GM18870 (cell line): ENCODE measurements at regions not wholly inside any gene's neighbourhood (a gene's known extent, or its start where the extent isn't known, plus 50 kb on each side); places are given as distances from the start of the nearest gene placed in this dataset.
"Not testable (repeated sequence)": the region's sequence is repeated elsewhere in the genome, so short reads cannot be mapped to it uniquely, and the experiment has no call there.

Experiments
- ATAC-seq: cut with Tn5 transposase; IDR thresholded peaks from one replicate; pipeline ENCODE4 v1.9.1; 2021; ENCODE audit warnings: moderate library complexity; ENCODE audit not compliant: unreplicated experiment

- ATAC-seq = no peak
Measured at GRCh38 chr4:38462367-38463055, 201.5 kb upstream of the KLF3 start.

- ATAC-seq = no peak
Measured at GRCh38 chr4:38463268-38463958, 200.6 kb upstream of the KLF3 start.

- ATAC-seq = no peak
Measured at GRCh38 chr4:38464328-38464727, 199.7 kb upstream of the KLF3 start.

- no peak for ATAC-seq
Measured at GRCh38 chr4:38466401-38466800, 197.6 kb upstream of the KLF3 start.

- ATAC-seq = no peak
Measured at GRCh38 chr4:38467296-38467695, 196.7 kb upstream of the KLF3 start.

GRCh38 chr4:38468339-38468866 lies 195.6 kb upstream of the KLF3 start:
- ATAC-seq = no peak

GRCh38 chr4:38469410-38469809 lies 194.6 kb upstream of the KLF3 start:
- ATAC-seq = no peak

GRCh38 chr4:38470735-38471262 lies 193.2 kb upstream of the KLF3 start:
- ATAC-seq = no peak

- no peak for ATAC-seq
Measured at GRCh38 chr4:38482696-38483095, 181.3 kb upstream of the KLF3 start.

- not testable (repeated sequence) for ATAC-seq
Measured at GRCh38 chr4:38483628-38484027, 180.4 kb upstream of the KLF3 start.

- no peak for ATAC-seq
Measured at GRCh38 chr4:38489011-38489861, 174.8 kb upstream of the KLF3 start.

- no peak for ATAC-seq
Measured at GRCh38 chr4:38489924-38490639, 173.9 kb upstream of the KLF3 start.

- ATAC-seq = no peak
Measured at GRCh38 chr4:38490753-38491446, 173.1 kb upstream of the KLF3 start.

- no peak for ATAC-seq
Measured at GRCh38 chr4:38491854-38492478, 172.0 kb upstream of the KLF3 start.

GRCh38 chr4:38493066-38493465 lies 170.9 kb upstream of the KLF3 start:
- no peak for ATAC-seq

GRCh38 chr4:38495446-38495845 lies 168.6 kb upstream of the KLF3 start:
- ATAC-seq = no peak

- no peak for ATAC-seq
Measured at GRCh38 chr4:38497121-38497520, 166.9 kb upstream of the KLF3 start.

- no peak for ATAC-seq
Measured at GRCh38 chr4:38499101-38499500, 164.9 kb upstream of the KLF3 start.

- ATAC-seq = no peak
Measured at GRCh38 chr4:38500433-38500832, 163.6 kb upstream of the KLF3 start.

GRCh38 chr4:38501698-38502097 lies 162.3 kb upstream of the KLF3 start:
- no peak for ATAC-seq
